ENCODE measurements at regions not wholly inside any gene's neighbourhood (a gene's known extent, or its start where the extent isn't known, plus 50 kb on each side); places are given as distances from the start of the nearest gene placed in this dataset.
"Not testable (repeated sequence)": the region's sequence is repeated elsewhere in the genome, so short reads cannot be mapped to it uniquely, and the experiment has no call there.

- TF ChIP-seq CTCF, POLR2A (IDR thresholded peaks at IDR 0.05): not testable (repeated sequence)
Observed at GRCh38 chr15:70227918-70228317, 130.2 kb upstream of the TLE3 start.
